Caki2 (cell line): ENCODE measurements at regions not wholly inside any gene's neighbourhood (a gene's known extent, or its start where the extent isn't known, plus 50 kb on each side); places are given as distances from the start of the nearest gene placed in this dataset.

ENCODE experiments used
- DNase-seq: peaks from one replicate; pipeline ENCODE4 v3.0.0-alpha.2; 2015; ENCODE audit warnings: low read depth
- in situ Hi-C: cut with HindIII; loops from 2 replicates; pipeline ENCODE4 v1.10.0; 2016; ENCODE audit warnings: low sequenced_read_pairs, low pct_unique_long_range_greater_than_20kb, mixed read lengths

GRCh38 chr13:44764302-44764692, 188.2 kb upstream of the TSC22D1 start:
- DNase-seq = no peak
- in situ Hi-C loops = no loop called here

- in situ Hi-C loops = no loop called here
- no peak for DNase-seq
Observed at GRCh38 chr13:44763615-44764301, 187.6 kb upstream of the TSC22D1 start.

GRCh38 chr13:44762911-44763310, 186.8 kb upstream of the TSC22D1 start:
- DNase-seq = no peak
- in situ Hi-C loops = no loop called here

GRCh38 chr13:44760434-44760833, 184.3 kb upstream of the TSC22D1 start:
- DNase-seq = no peak

GRCh38 chr13:44759384-44760360, 183.5 kb upstream of the TSC22D1 start:
- no peak for DNase-seq
- in situ Hi-C loops = no loop called here

More at GRCh38 chr13:44760434-44760833, 184.3 kb upstream of the TSC22D1 start:
- in situ Hi-C loops = no loop called here

GRCh38 chr13:44758630-44759383, 182.7 kb upstream of the TSC22D1 start:
- in situ Hi-C loops = no loop called here
- DNase-seq = no peak

- in situ Hi-C loops = no loop called here
- DNase-seq = no peak
Observed at GRCh38 chr13:44757671-44758070, 181.5 kb upstream of the TSC22D1 start.

GRCh38 chr13:44756276-44756810, 180.2 kb upstream of the TSC22D1 start:
- no peak for DNase-seq
- in situ Hi-C loops = no loop called here

GRCh38 chr13:44755872-44756271, 179.7 kb upstream of the TSC22D1 start:
- in situ Hi-C loops = no loop called here
- peak; percentile 6 for DNase-seq

GRCh38 chr13:44752164-44752563, 176.0 kb upstream of the TSC22D1 start:
- in situ Hi-C loops = no loop called here
- no peak for DNase-seq

GRCh38 chr13:44750630-44751029, 174.5 kb upstream of the TSC22D1 start:
- in situ Hi-C loops = no loop called here
- no peak for DNase-seq

- DNase-seq = no peak
- in situ Hi-C loops = no loop called here
Observed at GRCh38 chr13:44749906-44750305, 173.8 kb upstream of the TSC22D1 start.

- in situ Hi-C loops = no loop called here
- DNase-seq = no peak
Observed at GRCh38 chr13:44748439-44748838, 172.3 kb upstream of the TSC22D1 start.

GRCh38 chr13:44747179-44747578, 171.0 kb upstream of the TSC22D1 start:
- in situ Hi-C loops = no loop called here
- DNase-seq = no peak

- DNase-seq = no peak
- in situ Hi-C loops = no loop called here
Observed at GRCh38 chr13:44746690-44747089, 170.6 kb upstream of the TSC22D1 start.

- DNase-seq = no peak
- in situ Hi-C loops = no loop called here
Observed at GRCh38 chr13:44744880-44745633, 168.9 kb upstream of the TSC22D1 start.

GRCh38 chr13:44739539-44739938, 163.4 kb upstream of the TSC22D1 start:
- no peak for DNase-seq
- in situ Hi-C loops = no loop called here

GRCh38 chr13:44739120-44739519, 163.0 kb upstream of the TSC22D1 start:
- DNase-seq = no peak
- in situ Hi-C loops = no loop called here
